GM12873 (cell line): ENCODE measurements at regions not wholly inside any gene's neighbourhood (a gene's known extent, or its start where the extent isn't known, plus 50 kb on each side); places are given as distances from the start of the nearest gene placed in this dataset.

Experiments used
- TF ChIP-seq, protein P1 (sequence below): IDR thresholded peaks from 2 replicates; pipeline ENCODE4 v1.5.1; 2012; ENCODE audit warnings: low read depth, mild to moderate bottlenecking, moderate library complexity, low read length, control low read depth; ENCODE audit not compliant: insufficient read depth; ENCODE audit errors: missing control alignments

DNA sequence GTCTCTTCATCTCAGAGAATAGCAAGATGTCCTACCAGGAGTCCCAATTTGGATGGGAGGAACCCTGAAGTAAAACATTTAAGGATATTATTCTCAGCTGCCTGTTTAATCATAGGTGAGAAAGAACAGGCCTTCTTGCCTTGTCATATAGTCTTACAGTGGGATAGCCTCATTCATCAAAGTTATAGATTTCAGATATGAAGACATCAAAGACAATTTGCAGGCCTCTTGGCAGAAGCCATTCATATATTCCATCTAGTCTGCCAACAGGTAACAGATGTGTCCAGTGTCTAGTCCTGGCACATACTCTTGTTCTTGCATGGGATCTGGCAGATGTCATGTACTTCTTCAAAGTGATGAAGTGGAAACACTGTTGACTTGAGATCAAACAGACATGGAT is 601.3 kb upstream of the GHITM start:
- TF ChIP-seq, protein P1, sequence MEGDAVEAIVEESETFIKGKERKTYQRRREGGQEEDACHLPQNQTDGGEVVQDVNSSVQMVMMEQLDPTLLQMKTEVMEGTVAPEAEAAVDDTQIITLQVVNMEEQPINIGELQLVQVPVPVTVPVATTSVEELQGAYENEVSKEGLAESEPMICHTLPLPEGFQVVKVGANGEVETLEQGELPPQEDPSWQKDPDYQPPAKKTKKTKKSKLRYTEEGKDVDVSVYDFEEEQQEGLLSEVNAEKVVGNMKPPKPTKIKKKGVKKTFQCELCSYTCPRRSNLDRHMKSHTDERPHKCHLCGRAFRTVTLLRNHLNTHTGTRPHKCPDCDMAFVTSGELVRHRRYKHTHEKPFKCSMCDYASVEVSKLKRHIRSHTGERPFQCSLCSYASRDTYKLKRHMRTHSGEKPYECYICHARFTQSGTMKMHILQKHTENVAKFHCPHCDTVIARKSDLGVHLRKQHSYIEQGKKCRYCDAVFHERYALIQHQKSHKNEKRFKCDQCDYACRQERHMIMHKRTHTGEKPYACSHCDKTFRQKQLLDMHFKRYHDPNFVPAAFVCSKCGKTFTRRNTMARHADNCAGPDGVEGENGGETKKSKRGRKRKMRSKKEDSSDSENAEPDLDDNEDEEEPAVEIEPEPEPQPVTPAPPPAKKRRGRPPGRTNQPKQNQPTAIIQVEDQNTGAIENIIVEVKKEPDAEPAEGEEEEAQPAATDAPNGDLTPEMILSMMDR: no peak

- TF ChIP-seq, protein P1: no peak
These were observed 599.6 kb upstream of the GHITM start for GRCh38 chr10:83539528-83540308.

GRCh38 chr10:83541046-83541445 is 598.3 kb upstream of the GHITM start:
- TF ChIP-seq, protein P1: no peak

DNA sequence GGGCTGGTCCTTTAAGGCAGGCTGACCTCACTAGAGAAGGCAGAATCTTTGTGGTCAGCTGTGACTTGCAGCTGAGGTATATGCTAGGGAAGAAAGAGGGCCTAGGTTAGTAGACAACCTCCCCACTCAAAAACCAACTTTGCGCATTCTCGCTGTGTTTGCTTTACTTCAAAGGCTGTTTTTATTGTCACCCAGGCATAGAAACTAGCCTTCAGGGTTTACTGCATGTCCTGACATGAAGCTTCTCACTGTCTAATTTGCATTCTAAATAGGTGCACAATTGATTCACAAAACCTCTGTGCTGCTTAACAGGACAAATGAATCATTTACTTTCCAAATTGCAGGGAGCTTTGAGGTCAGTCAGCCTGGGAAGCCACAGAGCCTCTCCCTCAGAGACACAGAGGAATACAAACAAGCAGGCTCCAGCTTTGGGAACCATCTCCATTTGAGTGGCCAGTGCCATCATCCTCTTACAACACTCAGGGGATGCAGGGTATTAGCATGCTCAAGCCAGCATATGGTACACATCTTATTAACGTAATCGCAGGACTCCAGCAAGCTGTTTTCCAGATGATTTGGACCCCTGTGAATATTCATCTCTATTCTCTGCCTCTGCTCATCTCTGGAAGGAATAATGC is 596.4 kb upstream of the GHITM start:
- TF ChIP-seq, protein P1: no peak

DNA sequence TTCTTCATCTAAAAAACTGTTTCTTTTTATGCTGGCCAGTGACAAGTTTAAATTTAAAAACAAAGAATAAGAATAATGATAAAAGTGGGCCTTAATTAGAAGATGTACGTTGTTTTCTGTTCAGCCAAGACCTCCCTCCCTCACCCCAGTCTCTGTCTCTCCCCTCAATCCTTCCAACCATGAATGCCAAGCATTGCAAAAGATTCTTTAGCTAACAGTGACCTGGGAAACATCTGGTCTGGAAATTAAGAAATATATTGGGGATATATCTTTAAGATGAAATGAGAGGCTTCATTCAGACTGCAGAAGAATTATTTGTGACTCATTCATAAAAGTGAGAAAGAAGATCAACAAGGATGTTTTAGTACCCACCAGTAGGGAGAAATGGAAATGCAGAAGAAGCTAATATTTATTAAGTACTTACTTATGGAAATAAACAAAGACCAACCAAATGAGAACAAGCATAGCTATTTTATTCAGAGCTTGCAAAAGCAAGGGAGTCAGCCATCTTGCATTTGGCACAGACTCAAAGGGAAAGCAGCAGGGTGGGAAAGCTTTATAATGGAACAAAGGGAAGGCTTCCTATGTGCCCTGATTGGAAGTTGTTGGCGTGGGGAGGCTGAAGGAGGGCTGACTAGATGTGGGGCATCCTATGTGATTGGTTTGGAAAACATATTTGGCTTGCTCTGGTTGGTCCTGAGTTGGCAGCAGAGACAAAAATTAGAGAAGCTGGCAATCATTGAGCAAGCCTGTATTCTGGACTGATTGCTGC is 595.4 kb upstream of the GHITM start:
- TF ChIP-seq, protein P1: no peak

DNA sequence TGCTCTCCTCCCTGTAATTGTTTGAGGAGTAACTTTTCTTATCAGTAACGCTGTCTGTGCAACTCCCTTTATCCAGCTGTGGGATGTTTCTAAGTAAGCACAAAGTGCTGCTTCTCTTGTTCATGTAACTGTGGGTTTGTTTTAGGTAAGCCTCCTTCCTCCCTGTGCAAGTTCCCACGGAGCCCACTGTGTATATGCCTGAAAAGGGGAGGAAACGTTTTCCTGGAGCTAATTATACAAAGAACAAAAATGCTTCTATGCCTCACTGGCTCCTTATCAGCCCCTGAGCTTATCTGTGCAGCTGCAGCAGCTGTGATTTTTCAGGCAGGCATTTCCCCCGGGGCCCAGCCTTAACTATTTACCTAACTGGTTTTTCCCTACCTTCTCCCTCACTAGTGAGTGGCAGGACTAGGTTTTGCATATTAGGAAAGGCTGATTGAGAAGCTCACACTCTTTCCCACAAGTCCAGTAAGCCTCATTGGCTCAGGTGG is 593.4 kb upstream of the GHITM start:
- TF ChIP-seq, protein P1: no peak

DNA sequence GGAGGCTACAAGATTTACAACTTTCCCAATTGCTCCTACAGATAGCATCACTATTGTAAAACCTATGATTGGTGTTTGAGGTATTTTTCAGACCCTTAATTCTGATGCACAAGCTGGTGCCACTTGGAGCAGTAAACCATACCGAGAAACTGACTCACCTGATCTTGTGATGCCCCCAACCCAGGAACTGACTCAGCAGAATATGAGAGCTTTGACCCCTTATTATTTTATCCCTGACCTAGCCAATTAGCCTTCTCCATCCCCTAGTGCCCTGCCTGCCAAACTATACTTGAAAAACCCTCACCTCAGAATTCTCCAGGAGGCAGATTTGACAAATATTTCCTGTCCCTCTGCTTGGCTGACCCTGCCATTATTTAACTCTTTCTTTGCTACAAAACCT is 585.9 kb upstream of the GHITM start:
- TF ChIP-seq, protein P1: no peak
